GM19099 (cell line): ENCODE measurements at regions not wholly inside any gene's neighbourhood (a gene's known extent, or its start where the extent isn't known, plus 50 kb on each side); places are given as distances from the start of the nearest gene placed in this dataset.

ENCODE experiments used
- POLR2A ChIP-seq: IDR thresholded peaks from 3 replicates; pipeline ENCODE4 v1.6.1; 2011; ENCODE audit warnings: low read depth; ENCODE audit not compliant: insufficient read length; ENCODE audit errors: extremely low read depth

- no peak for TF ChIP-seq POLR2A
These were observed 74.1 kb upstream of the CNIH3 start for GRCh38 chr1:224541901-224542630.

GRCh38 chr1:224542783-224543440 lies 73.2 kb upstream of the CNIH3 start:
- no peak for TF ChIP-seq POLR2A

GRCh38 chr1:224543453-224543852 lies 72.7 kb upstream of the CNIH3 start:
- no peak for TF ChIP-seq POLR2A

GRCh38 chr1:224544346-224545110 lies 71.6 kb upstream of the CNIH3 start:
- no peak for TF ChIP-seq POLR2A

- no peak for TF ChIP-seq POLR2A
These were observed 70.5 kb upstream of the CNIH3 start for GRCh38 chr1:224545571-224545970.

- no peak for TF ChIP-seq POLR2A
These were observed 67.4 kb upstream of the CNIH3 start for GRCh38 chr1:224548676-224549075.

- no peak for TF ChIP-seq POLR2A
These were observed 62.1 kb upstream of the CNIH3 start for GRCh38 chr1:224554056-224554455.

GRCh38 chr1:224554620-224555259 lies 61.4 kb upstream of the CNIH3 start:
- TF ChIP-seq POLR2A: no peak

GRCh38 chr1:224558904-224559303 lies 57.2 kb upstream of the CNIH3 start:
- TF ChIP-seq POLR2A: no peak

GRCh38 chr1:224559981-224560728 lies 56.0 kb upstream of the CNIH3 start:
- TF ChIP-seq POLR2A: no peak

- TF ChIP-seq POLR2A: no peak
These were observed 52.5 kb upstream of the CNIH3 start for GRCh38 chr1:224563666-224564065.

GRCh38 chr1:224564454-224565084 lies 51.5 kb upstream of the CNIH3 start:
- no peak for TF ChIP-seq POLR2A

- TF ChIP-seq POLR2A: no peak
These were observed 50.9 kb upstream of the CNIH3 start for GRCh38 chr1:224565186-224565585.
